ENCODE measurements at regions not wholly inside any gene's neighbourhood (a gene's known extent, or its start where the extent isn't known, plus 50 kb on each side); places are given as distances from the start of the nearest gene placed in this dataset.

GRCh38 chr7:3244241-3244814 lies 56.7 kb upstream of the SDK1 start:
- no peak overlapping the region for H3K4me3 ChIP-seq (ENCODE audit: low read length)
- peaks cover 5% of the 10 kb centered on the region; the same call in 1 of the 2 replicates for H3K9me3 ChIP-seq (ENCODE audit: control insufficient read depth, insufficient read depth, low read length)
- TF ChIP-seq CTCF (IDR thresholded peaks at IDR 0.05; ENCODE audit: low read depth, low read length, poor library complexity, severe bottlenecking): no peak
- no peak for TF ChIP-seq EZH2phosphoT487 (IDR thresholded peaks at IDR 0.05; ENCODE audit: borderline replicate concordance, low read length)
- H3K27me3 ChIP-seq (ENCODE audit: control insufficient read depth, low read length): no peaks in the 10 kb centered on the region
- H4K20me1 ChIP-seq (ENCODE audit: control insufficient read depth, insufficient read depth, low read depth, low read length): no peaks in the 10 kb centered on the region
- H3K4me1 ChIP-seq (ENCODE audit: control insufficient read depth, low read length): no peaks in the 10 kb centered on the region
- no peaks in the 10 kb centered on the region for H3K36me3 ChIP-seq (ENCODE audit: control insufficient read depth, low read length)
- H3K27ac ChIP-seq (ENCODE audit: low read depth, low read length): no peak overlapping the region
- H3K9me2 ChIP-seq (replicated peaks; ENCODE audit: control insufficient read depth, low read length): no peaks in the 10 kb centered on the region
- no peaks in the 10 kb centered on the region for H3F3A ChIP-seq (ENCODE audit: control insufficient read depth, insufficient read depth)
- no peak overlapping the region for H3K4me2 ChIP-seq (ENCODE audit: low read length)
- no peaks in the 10 kb centered on the region for H3K79me2 ChIP-seq (ENCODE audit: control insufficient read depth, low read length)

- Histone ChIP-seq H3K9me2 (replicated peaks; ENCODE audit: control insufficient read depth, low read length) (no peaks in the 10 kb centered on the region), H3K4me3 (ENCODE audit: low read length) (no peak overlapping the region), H3K4me1 (ENCODE audit: control insufficient read depth, low read length) (no peaks in the 10 kb centered on the region), H3K9me3 (ENCODE audit: control insufficient read depth, insufficient read depth, low read length) (peaks cover 5% of the 10 kb centered on the region; the same call in 1 of the 2 replicates), H3K36me3 (ENCODE audit: control insufficient read depth, low read length) (no peaks in the 10 kb centered on the region), H3K4me2 (ENCODE audit: low read length) (no peak overlapping the region), H3K27me3 (ENCODE audit: control insufficient read depth, low read length) (no peaks in the 10 kb centered on the region), H3K79me2 (ENCODE audit: control insufficient read depth, low read length) (no peaks in the 10 kb centered on the region), H3K27ac (ENCODE audit: low read depth, low read length) (no peak overlapping the region), H3F3A (ENCODE audit: control insufficient read depth, insufficient read depth) (no peaks in the 10 kb centered on the region), H4K20me1 (ENCODE audit: control insufficient read depth, insufficient read depth, low read depth, low read length) (no peaks in the 10 kb centered on the region)
- TF ChIP-seq EZH2phosphoT487 (IDR thresholded peaks at IDR 0.05; ENCODE audit: borderline replicate concordance, low read length) (no peak), CTCF (IDR thresholded peaks at IDR 0.05; ENCODE audit: low read depth, low read length, poor library complexity, severe bottlenecking) (no peak)
Observed at GRCh38 chr7:3245077-3245476, 56.0 kb upstream of the SDK1 start.

- H3K27ac ChIP-seq (ENCODE audit: low read depth, low read length): no peak overlapping the region
- no peaks in the 10 kb centered on the region for H3K79me2 ChIP-seq (ENCODE audit: control insufficient read depth, low read length)
- no peaks in the 10 kb centered on the region for H3K36me3 ChIP-seq (ENCODE audit: control insufficient read depth, low read length)
- H4K20me1 ChIP-seq (ENCODE audit: control insufficient read depth, insufficient read depth, low read depth, low read length): no peaks in the 10 kb centered on the region
- no peak overlapping the region for H3K4me2 ChIP-seq (ENCODE audit: low read length)
- no peaks in the 10 kb centered on the region for H3K9me2 ChIP-seq (replicated peaks; ENCODE audit: control insufficient read depth, low read length)
- no peaks in the 10 kb centered on the region for H3F3A ChIP-seq (ENCODE audit: control insufficient read depth, insufficient read depth)
- H3K27me3 ChIP-seq (ENCODE audit: control insufficient read depth, low read length): peaks cover 1% of the 10 kb centered on the region; the same call in 1 of the 2 replicates
- peaks cover 5% of the 10 kb centered on the region; the same call in 1 of the 2 replicates for H3K9me3 ChIP-seq (ENCODE audit: control insufficient read depth, insufficient read depth, low read length)
- TF ChIP-seq CTCF (IDR thresholded peaks at IDR 0.05; ENCODE audit: low read depth, low read length, poor library complexity, severe bottlenecking) (no peak), EZH2phosphoT487 (IDR thresholded peaks at IDR 0.05; ENCODE audit: borderline replicate concordance, low read length) (no peak)
- H3K4me3 ChIP-seq (ENCODE audit: low read length): no peak overlapping the region
- H3K4me1 ChIP-seq (ENCODE audit: control insufficient read depth, low read length): no peaks in the 10 kb centered on the region
Observed at GRCh38 chr7:3245721-3246120, 55.3 kb upstream of the SDK1 start.
